Heart left ventricle (tissue), 13 donors: ENCODE measurements at regions not wholly inside any gene's neighbourhood (a gene's known extent, or its start where the extent isn't known, plus 50 kb on each side); places are given as distances from the start of the nearest gene placed in this dataset.

Experiments used
- POLR2A ChIP-seq, 2 donors: fragments of 450-650 bp; IDR thresholded peaks; one replicate each; pipeline ENCODE4 v1.6.1; 2017; ENCODE audit warnings: antibody characterized with exemption in 2 of 2, mild to moderate bottlenecking in 2 of 2, moderate library complexity in 2 of 2
- TF ChIP-seq, protein P1 (sequence below), 12 donors: fragments of 200-600 bp; sonication (generic) in 4 of 12; IDR thresholded peaks; one replicate each; pipeline versions ENCODE4 v1.5.0 to v1.8.0; 2018 to 2022; ENCODE audit warnings: antibody characterized with exemption in 12 of 12, mild to moderate bottlenecking in 5 of 12
- donor health status: ischemic (EF 13 %, LVEDD 7.1; RV severe dilation, severe dysfunction).
- donor health status: DM: no; HTN: yes; CAD: no.
- donor health status: DM: no; HTN: no; CAD: no.
- donor health status: ischemic (EF 25% LVEDD 6.9; RV normal size, moderate dysfunction).
- donor health status: ischemic (EF 25% LVEDD 5.7; RV mildly dilated, moderate dysfunction).
- donor health status: ischemic (EF 35%, LVEDD 5.7; RV mildly dilated, moderate dysfunction).
- donor health status: nonischemic (EF 11% LVEDD 7.7; RV severe dilation, severe dysfunction).
- donor health status: DM: yes; HTN: yes; CAD: no.
- donor health status: PGD.
- donor health status: ischemic (EF 29% LVEDD 5.4; RV normal size, mild dysfunction).
- donor health status: nonischemic (EF 23%, LVEDD 6.1; RV moderate dilation, normal function).

DNA sequence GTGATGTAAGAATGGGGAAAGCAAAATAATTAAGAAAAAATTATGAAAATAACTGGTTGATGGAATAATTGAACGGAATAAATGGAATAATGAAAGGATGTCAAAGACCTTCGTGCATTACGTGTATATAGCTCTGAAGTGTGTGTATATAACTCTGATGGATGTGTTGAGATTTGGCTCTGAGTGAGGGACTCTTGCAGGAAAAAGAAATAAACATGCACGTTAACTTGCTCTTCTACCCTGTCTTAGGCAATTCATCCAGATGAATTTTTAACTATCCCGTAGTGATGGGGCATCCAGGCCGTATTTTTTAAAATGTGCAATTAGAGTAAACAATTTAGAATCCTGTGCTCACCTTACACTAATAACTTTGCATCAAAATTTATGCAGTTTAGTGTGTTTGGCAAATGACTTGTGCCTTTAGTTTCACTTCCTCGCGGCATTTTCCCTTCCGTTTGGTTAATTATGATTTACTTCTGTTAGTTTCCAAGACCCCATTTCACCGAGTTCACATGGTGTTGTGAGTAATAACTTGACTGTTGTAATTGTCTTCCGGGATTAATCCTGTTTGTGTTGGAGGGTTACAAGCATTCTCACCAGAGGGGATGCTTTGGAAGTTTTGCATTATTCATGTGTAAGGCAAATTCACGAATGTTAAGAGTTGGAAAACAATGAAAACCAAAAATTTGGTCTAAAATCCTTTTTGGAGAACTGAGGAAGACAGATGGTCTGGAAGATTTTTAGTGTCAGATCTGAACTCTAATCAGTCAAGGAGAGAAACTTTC is 256.5 kb upstream of the FAT1 start:
- TF ChIP-seq, protein P1, sequence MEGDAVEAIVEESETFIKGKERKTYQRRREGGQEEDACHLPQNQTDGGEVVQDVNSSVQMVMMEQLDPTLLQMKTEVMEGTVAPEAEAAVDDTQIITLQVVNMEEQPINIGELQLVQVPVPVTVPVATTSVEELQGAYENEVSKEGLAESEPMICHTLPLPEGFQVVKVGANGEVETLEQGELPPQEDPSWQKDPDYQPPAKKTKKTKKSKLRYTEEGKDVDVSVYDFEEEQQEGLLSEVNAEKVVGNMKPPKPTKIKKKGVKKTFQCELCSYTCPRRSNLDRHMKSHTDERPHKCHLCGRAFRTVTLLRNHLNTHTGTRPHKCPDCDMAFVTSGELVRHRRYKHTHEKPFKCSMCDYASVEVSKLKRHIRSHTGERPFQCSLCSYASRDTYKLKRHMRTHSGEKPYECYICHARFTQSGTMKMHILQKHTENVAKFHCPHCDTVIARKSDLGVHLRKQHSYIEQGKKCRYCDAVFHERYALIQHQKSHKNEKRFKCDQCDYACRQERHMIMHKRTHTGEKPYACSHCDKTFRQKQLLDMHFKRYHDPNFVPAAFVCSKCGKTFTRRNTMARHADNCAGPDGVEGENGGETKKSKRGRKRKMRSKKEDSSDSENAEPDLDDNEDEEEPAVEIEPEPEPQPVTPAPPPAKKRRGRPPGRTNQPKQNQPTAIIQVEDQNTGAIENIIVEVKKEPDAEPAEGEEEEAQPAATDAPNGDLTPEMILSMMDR (IDR thresholded peaks at IDR 0.05), result no peak
- TF ChIP-seq POLR2A (IDR thresholded peaks at IDR 0.05), result no peak
